GM21390 (cell line): ENCODE measurements at regions not wholly inside any gene's neighbourhood (a gene's known extent, or its start where the extent isn't known, plus 50 kb on each side); places are given as distances from the start of the nearest gene placed in this dataset.

Experiments used
- ATAC-seq: cut with Tn5 transposase; IDR thresholded peaks from one replicate; pipeline ENCODE4 v1.9.1; 2021; ENCODE audit not compliant: unreplicated experiment

DNA sequence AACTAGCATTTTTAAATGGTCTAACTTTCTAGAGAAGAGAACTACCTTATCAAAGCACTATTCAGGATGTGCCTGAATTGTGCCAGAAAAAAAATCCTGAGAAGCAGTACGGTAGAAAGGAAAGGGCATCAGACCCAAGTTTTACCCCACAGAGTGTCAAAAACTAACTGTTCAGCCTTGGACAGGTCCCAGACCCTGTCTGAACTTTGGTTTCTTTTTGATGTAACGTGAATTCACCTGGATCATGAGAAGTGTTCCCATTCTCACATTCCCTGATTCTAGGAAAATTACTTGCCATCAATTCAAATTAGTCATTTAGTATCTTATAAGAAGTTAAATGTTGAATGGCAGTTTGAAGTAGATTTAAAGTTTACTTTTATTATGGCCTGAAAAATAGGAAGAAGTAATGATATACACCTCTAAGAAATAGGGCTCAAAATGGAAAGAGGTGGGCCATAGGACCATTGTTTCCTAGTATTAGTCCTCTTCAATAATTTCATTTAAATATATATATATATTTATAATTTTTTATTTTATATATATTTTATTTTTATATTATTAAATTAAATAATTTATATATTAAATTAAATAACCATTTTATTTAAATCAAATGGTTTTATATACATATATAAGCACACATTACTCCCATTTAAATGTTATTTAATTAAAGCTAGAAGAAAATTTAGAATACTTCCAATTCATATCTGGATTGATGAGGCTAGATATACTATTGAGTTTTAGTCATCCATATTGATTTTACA, 181.9 kb upstream of the PPARGC1A start:
- no peak for ATAC-seq

DNA sequence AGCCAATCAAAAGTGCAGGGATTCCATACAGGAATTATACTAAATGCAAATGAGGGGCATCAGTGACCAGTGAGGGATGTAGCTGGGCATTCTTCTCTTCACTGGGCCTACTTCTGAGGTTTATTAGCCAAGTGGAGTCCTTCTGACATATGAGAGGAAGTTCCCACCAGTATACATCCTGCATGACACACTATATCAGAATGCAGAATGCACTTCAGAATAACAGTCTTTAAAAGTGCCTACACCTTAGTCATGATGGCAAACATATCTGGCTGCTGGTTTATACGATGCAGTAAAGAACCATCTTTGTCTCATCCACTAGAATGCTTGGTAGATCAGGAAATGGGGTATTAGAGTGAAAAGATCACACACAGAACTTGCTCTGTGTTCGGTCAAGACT, 180.3 kb upstream of the PPARGC1A start:
- ATAC-seq = no peak

DNA sequence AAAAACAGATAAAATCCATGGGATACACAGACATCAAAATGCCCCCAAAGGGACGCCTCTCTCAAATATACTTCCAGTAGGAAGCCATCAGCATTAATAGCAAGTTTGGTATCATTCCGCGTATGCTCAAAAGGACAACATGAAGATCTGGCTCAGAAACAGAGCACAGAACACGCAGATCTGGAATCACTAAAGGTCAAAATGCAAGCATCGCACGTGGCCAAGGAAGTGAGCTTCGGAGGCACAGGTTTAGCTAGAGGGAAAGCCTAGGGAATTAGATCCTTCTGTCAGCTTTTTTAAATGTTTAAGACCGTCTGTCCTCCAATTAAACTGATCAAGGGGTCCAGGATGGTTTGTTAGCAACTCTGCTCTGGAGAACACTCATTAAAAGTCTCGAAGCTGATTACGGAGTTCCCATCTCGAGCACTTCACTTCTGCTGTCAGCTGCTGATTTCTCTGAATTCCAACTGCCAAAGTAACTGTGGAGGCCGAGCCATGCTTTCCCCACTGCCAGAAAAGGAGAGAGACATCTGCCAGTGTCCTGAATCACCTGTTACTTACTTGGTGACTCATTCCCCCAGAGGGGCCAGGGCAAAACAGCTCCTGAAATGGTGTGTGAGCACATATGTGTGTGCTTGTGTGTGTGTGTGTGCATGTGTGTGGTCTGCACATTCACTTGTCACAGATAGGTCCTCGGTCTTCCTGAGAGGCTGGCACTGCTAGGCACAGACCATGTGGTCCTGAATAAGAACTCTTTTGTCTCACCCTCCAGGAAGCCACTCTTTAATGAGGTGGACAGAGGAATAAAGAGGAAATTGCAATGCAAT, 177.7 kb upstream of the PPARGC1A start:
- ATAC-seq = no peak

DNA sequence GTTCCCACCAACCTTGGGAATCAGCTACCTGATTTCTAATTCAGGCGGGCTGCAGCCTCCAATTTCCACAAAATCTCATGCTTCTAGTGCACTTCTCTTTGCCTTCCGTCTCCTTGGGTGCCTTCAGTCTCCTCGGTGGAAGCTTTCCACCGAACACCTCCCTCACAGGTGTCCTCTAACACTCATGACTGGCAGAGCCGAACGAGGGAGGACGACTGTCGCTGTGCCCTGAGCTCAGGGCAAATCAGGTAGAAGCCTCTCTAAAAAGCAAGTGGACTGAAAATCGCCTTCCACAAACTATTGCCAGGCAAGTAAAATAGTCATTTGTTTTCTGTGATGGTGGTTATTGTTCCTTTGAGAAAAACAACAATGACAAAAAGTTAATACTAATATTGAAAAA, 176.1 kb upstream of the PPARGC1A start:
- no peak for ATAC-seq

DNA sequence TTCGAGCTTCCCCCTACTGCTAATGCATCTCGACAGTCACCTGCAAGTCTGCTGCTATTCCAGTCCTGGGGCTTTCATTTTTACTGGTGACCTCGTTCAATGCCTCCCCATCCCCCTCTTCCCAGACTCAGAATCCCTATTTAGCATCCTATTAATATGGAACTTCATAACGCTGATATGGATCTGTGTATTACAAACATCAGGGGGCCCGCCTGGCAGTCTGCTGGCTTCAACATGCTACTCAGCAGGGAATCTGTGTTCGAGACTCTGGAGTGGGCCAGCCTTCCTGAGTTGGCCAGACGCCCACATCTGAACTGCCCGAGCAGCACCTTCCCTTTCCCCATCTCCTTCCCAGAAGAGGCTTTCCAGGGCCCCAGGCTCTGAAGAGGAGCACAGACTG, 173.9 kb upstream of the PPARGC1A start:
- no peak for ATAC-seq

DNA sequence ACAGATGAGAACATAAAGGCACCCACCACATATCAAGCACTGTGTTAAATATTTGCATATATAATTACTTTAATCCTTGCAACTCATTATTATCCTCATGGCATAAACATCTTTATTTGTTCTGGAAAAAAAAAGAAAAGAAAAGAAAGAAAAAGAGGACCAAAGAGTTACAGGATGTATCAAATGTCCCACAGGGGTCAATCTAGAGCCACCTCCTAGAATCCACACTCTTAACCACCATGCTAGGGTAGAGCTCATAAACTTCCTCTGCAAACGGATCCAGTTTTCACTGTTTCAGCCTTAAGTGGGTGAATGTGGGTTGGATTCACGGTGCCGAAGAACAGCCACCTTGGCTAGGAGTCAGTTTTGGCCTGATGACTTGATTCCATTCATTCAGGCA, 171.1 kb upstream of the PPARGC1A start:
- no peak for ATAC-seq

DNA sequence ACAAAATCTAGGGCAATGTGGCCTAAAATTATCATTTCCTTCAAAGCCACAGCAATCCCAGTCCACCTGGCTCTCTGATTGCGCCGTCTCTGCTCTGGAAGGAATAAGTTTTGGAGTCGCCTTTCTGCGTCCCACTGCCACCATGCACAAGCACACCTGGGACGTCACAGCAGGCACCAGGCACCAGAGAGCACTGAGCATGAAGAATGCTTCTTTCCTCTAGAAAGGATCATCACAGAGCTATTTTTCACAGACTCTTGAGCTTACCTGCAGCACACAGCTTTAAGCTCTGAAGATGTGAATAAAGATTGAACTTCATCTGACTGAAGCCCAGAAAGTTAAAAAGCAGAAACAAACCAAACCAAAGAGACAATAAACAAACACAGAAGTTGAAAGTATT, 170.0 kb upstream of the PPARGC1A start:
- ATAC-seq = no peak

DNA sequence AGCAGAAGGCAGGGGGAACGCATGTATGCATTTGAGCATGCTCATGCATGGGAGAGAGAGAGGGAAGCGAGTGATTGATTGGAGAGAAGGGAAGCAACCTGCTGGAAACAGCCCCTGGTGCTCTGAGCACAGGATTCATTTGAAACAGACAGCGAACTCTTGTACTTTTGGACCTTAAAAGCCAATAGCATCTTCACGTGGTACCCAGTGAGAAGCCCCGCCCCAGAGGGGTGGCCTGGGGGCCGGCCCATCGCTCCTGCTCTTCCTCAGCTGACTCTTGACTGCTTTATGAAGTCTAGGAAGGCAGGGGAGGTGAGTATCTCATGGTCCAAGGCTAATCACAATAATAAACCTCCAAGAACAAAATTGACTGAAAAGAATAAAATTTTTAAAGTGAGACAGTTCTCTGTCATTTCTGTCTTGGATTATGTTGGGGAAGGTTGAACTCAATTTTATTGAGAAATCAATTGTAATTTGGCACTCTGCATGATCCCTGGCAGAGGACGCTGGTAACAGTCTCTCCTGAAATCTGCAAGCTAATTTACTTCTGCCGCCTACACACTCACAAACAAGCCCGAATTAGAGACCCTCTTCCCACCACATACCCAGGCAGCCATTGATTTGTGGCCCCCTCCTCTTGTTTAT, 168.2 kb upstream of the PPARGC1A start:
- ATAC-seq = no peak

DNA sequence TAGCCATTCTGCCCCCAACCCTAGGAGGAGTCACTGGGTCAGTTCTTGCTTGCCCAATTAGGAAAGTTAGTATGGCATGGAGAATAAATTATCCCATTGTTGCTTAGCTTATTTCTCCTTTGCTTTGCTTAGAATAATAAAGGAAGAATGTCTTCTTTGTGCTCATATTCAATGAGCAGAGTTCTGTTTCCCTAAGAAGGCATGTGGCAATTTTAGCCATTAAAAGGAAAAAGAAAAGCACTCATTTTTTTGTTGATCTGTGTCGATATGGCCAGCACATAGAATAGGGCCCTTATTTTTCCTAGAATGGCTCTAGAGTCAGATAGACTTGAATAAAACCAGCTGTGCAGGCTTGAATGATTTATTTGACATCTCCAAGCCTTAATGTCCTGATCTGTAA, 166.4 kb upstream of the PPARGC1A start:
- ATAC-seq = no peak

DNA sequence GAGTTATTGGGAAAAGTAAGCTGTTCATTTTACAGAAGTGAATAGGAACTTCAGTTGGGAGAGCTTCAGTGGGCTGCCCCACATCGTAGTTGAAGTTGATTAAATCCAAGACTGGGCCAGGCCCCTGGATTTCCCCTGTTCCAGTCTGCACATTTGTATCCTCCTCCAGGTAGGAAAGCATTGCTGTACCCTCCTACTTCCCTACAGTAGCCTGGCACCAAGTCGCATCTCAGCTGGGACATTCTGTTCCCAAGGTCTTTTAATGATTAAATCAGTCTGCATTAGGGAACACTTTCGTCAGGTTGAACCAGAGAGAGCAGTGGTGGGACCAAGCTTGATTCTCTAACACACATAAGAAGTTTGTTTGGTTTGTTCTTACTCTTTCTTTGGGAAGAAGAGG, 165.8 kb upstream of the PPARGC1A start:
- ATAC-seq = no peak

DNA sequence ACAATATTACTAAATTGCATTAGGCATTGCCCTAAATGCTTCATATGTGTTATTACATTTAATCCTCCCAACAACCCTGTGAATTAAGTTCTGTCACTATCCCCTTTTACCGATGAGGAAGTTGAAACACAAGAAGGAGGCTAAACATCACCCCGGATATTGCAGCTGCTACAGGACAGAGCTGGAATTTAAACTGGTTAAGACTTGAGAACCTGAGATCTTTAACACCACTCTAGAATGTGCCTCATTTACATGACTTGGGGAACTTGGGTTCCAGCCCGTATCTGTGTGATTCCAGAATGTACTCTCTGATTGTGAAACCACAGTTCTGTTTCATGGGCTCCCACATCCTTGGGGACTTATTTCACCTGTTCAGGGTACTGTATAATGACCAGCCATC, 165.1 kb upstream of the PPARGC1A start:
- ATAC-seq = no peak

DNA sequence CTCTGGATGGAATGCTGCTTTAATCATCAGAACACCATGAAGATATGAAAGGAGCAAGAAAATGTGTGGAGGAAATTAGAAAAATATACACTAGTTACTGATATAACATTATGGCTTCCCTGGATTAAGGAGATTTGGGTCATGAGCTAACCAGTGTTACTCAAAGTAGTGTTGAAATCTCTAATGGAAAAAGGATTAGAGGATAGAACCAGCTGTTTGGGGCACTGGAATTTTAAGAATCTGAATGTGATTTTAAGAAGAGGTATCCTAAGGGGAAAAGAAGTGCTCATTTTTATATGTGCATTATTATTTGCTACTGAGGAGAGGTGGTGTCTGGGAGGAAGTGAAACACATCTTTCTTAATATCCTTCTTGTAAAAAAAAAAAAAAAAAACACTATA, 164.1 kb upstream of the PPARGC1A start:
- ATAC-seq = no peak

DNA sequence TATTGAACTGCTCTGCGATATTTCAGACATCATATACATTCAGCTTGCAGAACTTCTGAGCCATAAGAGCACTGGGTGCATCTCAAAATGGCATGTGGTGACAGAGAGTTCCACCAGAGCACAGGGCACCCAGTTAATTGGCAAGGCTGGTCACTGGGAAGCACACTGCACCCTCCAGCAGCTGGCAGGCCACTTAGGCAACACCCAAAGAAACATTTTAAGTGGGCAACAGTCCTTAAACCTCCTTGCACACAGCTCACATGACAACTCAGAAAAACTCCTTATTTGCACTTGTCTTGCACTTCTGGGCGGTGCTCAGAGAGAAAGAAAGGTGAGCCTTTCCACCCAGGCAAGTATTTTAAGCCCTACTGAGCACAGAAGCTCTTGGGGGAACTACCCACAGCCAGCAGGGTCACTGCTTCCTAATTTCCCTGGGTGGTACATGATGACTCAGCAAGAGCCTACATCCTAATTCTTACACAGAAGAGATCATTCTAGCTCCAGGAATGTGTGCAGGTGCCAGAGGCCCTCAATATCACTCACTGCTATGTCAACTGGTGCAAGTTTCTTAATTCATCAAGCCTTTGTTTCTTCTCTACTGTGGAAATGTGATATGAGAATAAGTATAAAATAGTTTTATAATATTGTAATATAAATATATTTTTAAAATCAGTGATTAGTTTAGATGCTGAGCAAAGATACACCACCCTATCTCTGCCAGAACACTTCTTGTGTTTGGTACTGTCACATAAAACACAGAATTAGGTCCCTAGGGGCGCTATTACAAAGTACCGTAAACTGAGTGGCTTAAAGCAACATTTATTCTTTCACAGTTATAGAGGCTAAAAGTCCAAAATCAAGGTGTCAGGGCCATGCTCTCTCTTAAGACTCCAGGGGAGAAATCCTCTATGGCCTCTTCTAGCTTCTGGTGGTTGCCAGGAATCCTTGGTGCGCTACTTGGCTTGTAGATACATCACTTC, 155.1 kb upstream of the PPARGC1A start:
- no peak for ATAC-seq

DNA sequence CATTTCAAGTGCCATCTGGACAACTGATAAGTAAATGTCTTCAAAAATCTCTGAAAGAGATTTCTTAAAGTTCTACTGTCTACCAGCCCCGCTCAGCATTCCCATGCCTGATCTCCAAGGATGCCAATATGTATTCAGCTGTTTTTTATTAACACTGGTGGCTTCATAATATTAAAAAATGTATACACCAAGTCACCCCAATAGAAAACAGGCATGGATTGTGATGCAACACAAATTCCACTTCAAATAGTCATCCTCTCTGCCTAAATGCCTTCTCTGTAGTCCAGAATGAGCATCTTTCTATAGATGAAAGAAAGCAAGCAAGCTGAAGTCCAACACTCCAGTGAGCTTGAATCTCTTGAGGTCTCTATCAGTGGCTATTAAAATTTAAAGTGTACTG, 152.2 kb upstream of the PPARGC1A start:
- no peak for ATAC-seq

DNA sequence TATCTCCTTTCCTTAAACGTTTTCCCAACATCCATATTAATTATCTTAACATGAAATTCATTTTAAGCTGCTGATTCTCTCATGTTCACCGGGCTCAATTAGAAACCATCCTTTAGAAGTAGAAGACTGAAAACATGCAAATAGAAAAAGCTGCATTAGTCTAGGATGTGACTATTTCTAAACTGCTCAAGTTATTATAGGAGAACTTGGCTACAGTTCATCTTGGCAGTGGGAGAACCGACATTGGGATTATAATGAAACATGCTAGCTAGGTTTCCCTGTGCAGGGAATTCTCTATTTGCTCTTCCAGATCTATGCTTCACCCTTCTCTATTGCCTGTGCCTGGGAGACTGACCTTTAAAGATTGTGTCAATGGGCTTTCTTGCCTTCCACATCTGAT, 151.0 kb upstream of the PPARGC1A start:
- ATAC-seq = no peak

DNA sequence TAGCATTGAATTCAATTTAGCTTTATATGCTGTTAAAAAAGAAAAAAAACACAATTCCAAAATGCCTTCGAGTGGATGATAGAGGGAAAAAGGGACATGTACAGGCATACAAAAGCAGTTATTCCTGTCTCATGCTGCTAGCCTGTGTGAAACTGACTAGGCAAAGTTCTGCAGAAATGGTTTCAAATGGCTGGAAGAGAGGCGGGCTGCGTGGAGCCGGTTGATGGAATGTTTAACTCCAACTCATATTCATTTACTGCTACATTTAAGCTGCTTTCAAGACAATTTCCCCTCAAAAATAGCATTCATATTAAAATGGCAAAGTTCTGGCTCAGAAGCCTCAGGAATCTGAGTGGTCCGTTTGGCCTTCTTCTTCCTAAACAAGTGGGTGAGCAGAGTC, 143.8 kb upstream of the PPARGC1A start:
- no peak for ATAC-seq

DNA sequence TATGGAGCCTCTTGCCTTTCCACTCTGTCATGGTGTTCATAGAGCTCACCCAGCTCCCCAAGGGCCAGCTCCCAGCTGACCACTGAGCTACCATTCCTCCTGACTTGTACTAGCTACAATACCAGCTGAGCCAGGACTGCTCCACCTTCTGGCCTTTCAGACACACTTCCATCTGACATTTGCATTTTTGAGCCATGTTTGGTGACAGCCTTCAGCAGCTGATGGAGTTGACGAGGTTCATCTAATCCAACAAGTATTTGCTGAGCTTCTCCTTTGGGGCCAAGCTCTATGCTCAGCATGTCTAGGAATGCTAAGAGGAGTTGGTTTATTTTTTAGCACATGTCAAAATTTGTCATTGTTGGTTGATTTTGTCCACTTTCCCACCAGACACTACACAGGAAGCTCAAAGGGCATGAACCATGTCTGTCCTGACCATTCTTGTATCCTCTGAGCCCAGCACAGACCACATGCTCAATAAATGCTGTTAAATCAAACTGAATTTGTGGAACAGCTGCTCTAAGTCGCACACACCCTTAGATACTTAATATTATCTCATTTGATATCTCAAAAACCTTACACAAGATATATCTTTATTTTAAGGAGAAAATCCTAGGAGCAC, 142.6 kb upstream of the PPARGC1A start:
- no peak for ATAC-seq

DNA sequence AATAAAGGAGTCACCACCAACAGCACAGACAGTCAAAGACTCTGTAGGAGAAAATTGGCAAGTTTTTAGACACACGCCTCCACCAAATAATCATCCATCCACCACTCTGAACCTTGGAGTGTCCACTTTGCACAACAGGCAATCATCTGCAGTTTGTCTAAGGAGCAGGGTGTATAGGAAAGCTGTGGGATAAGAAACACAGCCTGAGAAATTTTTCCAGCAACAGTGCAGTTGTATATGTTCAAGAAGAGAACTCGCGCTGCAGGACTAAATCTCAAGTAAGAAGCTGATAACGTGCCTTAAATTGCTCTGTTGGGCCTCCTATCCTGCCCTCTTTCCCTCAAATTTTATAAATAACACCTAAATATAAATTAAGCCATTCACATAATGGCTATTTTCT, 136.7 kb upstream of the PPARGC1A start:
- no peak for ATAC-seq

DNA sequence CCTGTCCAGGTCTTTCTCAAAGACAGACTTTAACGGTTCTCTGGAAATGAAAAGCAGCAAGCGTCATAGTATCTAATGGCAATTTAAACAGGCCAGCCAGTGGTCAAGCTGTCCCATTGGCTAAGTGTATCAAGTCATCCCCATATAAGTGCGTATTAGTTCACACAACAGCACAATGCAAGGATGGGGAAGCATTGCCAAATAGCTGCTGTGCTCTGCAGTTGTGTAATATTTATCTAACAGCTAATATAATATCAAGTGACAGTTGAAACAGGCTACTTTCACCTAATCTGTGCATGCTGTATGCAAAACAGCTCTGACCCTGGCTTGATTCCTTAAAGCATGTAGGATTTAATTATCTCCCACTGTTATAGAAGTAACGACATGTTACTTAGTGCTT, 134.8 kb upstream of the PPARGC1A start:
- ATAC-seq = no peak

DNA sequence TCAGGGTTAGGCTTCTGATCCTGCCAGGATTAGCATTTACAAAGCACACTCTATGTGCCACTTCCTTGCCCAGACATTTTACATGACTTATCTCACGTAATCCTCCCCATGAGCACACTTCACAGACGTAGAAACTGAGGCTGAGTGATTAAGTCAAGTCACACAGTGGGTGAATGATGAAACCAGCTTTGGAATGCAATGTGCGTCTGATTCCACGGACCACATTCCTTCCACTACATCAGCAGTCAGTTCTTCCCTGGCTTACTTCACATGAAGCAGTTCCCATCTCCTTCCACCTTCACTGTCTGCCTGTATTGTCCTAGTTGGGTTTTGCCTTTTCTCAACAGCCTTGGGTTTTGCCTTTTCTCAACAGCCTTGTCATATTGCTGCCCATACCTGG, 134.3 kb upstream of the PPARGC1A start:
- ATAC-seq = no peak
